ENCODE measurements at regions not wholly inside any gene's neighbourhood (a gene's known extent, or its start where the extent isn't known, plus 50 kb on each side); places are given as distances from the start of the nearest gene placed in this dataset.

GRCh38 chr4:27267970-27268355 lies 407.3 kb downstream of the STIM2 start:
- TF ChIP-seq CTCF (conservative IDR thresholded peaks at IDR 0.05 in 1 of 2, IDR thresholded peaks at IDR 0.05 in 1 of 2; ENCODE audit: low read depth in 1 of 2, low read length in 2 of 2) = no peak
- TF ChIP-seq EZH2 (IDR thresholded peaks at IDR 0.05; ENCODE audit: low read length, missing control alignments) = no peak

Data from fibroblast of lung (primary cell).